T-helper 22 cell (primary cell): ENCODE measurements at regions not wholly inside any gene's neighbourhood (a gene's known extent, or its start where the extent isn't known, plus 50 kb on each side); places are given as distances from the start of the nearest gene placed in this dataset.

ENCODE experiments used
- DNase-seq: peaks from one replicate; pipeline ENCODE4 v3.0.0-alpha.2; 2020; ENCODE audit warnings: low read depth

GRCh38 chr12:92300777-92301176 is 155.1 kb upstream of the BTG1 start:
- DNase-seq = no peak

GRCh38 chr12:92299744-92300143 is 154.1 kb upstream of the BTG1 start:
- DNase-seq = no peak

- DNase-seq = no peak
These were observed 153.7 kb upstream of the BTG1 start for GRCh38 chr12:92299344-92299743.

GRCh38 chr12:92297932-92298696 is 152.5 kb upstream of the BTG1 start:
- no peak for DNase-seq

- DNase-seq = no peak
These were observed 151.8 kb upstream of the BTG1 start for GRCh38 chr12:92297405-92297804.

GRCh38 chr12:92295523-92295922 is 149.9 kb upstream of the BTG1 start:
- no peak for DNase-seq

GRCh38 chr12:92294676-92295440 is 149.2 kb upstream of the BTG1 start:
- no peak for DNase-seq

GRCh38 chr12:92292016-92292415 is 146.4 kb upstream of the BTG1 start:
- DNase-seq = no peak

- no peak for DNase-seq
These were observed 145.2 kb upstream of the BTG1 start for GRCh38 chr12:92290886-92291285.

- DNase-seq = no peak
These were observed 144.7 kb upstream of the BTG1 start for GRCh38 chr12:92290350-92290695.

- no peak for DNase-seq
These were observed 144.1 kb upstream of the BTG1 start for GRCh38 chr12:92289629-92290349.

GRCh38 chr12:92288561-92288960 is 142.9 kb upstream of the BTG1 start:
- DNase-seq = no peak

- DNase-seq = no peak
These were observed 132.8 kb upstream of the BTG1 start for GRCh38 chr12:92278378-92278828.

GRCh38 chr12:92277795-92278194 is 132.1 kb upstream of the BTG1 start:
- DNase-seq = no peak

GRCh38 chr12:92276276-92276675 is 130.6 kb upstream of the BTG1 start:
- DNase-seq = no peak

- DNase-seq = no peak
These were observed 130.0 kb upstream of the BTG1 start for GRCh38 chr12:92275443-92276154.

- no peak for DNase-seq
These were observed 127.4 kb upstream of the BTG1 start for GRCh38 chr12:92273076-92273475.

GRCh38 chr12:92272061-92272964 is 126.7 kb upstream of the BTG1 start:
- no peak for DNase-seq

GRCh38 chr12:92271341-92271740 is 125.7 kb upstream of the BTG1 start:
- DNase-seq = no peak

- DNase-seq = no peak
These were observed 124.9 kb upstream of the BTG1 start for GRCh38 chr12:92270521-92270920.

- no peak for DNase-seq
These were observed 123.3 kb upstream of the BTG1 start for GRCh38 chr12:92268946-92269345.
